HL-60 (cell line): ENCODE measurements at regions not wholly inside any gene's neighbourhood (a gene's known extent, or its start where the extent isn't known, plus 50 kb on each side); places are given as distances from the start of the nearest gene placed in this dataset.

Experiments used
- DNase-seq, 2 experiments: peaks; one replicate each; pipeline ENCODE4 v3.0.0-alpha.2; 2010 to 2020; ENCODE audit warnings: low read depth in 1 of 2, low spot score in 1 of 2
- H3K27ac ChIP-seq: fragments of 250-450 bp; sonication (Bioruptor Pico); replicated peaks from 2 replicates; pipeline ENCODE4 v1.5.1; 2020; ENCODE audit warnings: mild to moderate bottlenecking, moderate library complexity
- H3K27me3 ChIP-seq: fragments of 250-450 bp; sonication (Bioruptor Pico); 2 replicates; pipeline ENCODE4 v1.5.1; 2021; ENCODE audit warnings: mild to moderate bottlenecking, moderate library complexity; ENCODE audit not compliant: insufficient read depth, poor library complexity, severe bottlenecking
- H3K4me3 ChIP-seq: replicated peaks from 2 replicates; pipeline ENCODE4 v1.5.1; 2011; ENCODE audit warnings: mild to moderate bottlenecking, control low read depth, low read length; ENCODE audit not compliant: insufficient read depth
- CTCF ChIP-seq: IDR thresholded peaks from one replicate; pipeline ENCODE4 v1.5.1; 2011; ENCODE audit warnings: low read length, control low read depth, inconsistent platforms; ENCODE audit not compliant: insufficient read depth
- GABPA ChIP-seq: IDR thresholded peaks from 2 replicates; pipeline ENCODE4 v1.6.1; 2012; ENCODE audit warnings: low read depth
- POLR2AphosphoS5 ChIP-seq: IDR thresholded peaks from 2 replicates; pipeline ENCODE4 v1.6.1; 2012; ENCODE audit warnings: low read depth
- SPI1 ChIP-seq: IDR thresholded peaks from 2 replicates; pipeline ENCODE4 v1.6.1; 2012; ENCODE audit warnings: low read depth, mild to moderate bottlenecking, borderline replicate concordance
- TF ChIP-seq, protein P1 (sequence below): IDR thresholded peaks from 2 replicates; pipeline ENCODE4 v1.6.1; 2012; ENCODE audit warnings: low read depth; ENCODE audit not compliant: insufficient replicate concordance

- Histone ChIP-seq H3K27me3 (peaks cover 21% of the 10 kb centered on the region), H3K4me3 (no peak overlapping the region), H3K27ac (no peak overlapping the region)
- TF ChIP-seq POLR2AphosphoS5 (no peak), GABPA (no peak)
- TF ChIP-seq, protein P1, sequence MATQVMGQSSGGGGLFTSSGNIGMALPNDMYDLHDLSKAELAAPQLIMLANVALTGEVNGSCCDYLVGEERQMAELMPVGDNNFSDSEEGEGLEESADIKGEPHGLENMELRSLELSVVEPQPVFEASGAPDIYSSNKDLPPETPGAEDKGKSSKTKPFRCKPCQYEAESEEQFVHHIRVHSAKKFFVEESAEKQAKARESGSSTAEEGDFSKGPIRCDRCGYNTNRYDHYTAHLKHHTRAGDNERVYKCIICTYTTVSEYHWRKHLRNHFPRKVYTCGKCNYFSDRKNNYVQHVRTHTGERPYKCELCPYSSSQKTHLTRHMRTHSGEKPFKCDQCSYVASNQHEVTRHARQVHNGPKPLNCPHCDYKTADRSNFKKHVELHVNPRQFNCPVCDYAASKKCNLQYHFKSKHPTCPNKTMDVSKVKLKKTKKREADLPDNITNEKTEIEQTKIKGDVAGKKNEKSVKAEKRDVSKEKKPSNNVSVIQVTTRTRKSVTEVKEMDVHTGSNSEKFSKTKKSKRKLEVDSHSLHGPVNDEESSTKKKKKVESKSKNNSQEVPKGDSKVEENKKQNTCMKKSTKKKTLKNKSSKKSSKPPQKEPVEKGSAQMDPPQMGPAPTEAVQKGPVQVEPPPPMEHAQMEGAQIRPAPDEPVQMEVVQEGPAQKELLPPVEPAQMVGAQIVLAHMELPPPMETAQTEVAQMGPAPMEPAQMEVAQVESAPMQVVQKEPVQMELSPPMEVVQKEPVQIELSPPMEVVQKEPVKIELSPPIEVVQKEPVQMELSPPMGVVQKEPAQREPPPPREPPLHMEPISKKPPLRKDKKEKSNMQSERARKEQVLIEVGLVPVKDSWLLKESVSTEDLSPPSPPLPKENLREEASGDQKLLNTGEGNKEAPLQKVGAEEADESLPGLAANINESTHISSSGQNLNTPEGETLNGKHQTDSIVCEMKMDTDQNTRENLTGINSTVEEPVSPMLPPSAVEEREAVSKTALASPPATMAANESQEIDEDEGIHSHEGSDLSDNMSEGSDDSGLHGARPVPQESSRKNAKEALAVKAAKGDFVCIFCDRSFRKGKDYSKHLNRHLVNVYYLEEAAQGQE: no peak
- no peak for DNase-seq
Measured at GRCh38 chr9:90538566-90538965, 104.1 kb downstream of the DIRAS2 start.

DNA sequence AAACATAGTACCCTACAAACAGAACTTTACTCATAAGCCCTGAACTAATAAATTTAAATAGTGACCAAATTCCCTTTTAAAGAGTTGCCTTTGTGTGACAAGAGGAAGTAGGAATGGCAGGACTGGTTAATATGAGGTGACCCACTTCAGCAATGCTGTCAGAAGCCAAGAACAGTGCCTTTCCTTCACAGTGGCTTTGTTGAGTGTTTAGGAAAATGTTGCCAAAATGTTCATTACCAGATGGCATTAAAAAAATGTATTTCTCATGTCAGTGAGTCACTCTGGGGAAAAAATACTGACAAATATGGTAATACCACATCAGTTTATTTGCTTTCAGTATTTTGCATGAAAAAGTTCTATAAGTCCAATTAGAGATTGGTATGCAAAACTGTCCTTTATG, 103.3 kb downstream of the DIRAS2 start:
- peaks cover 15% of the 10 kb centered on the region for H3K27me3 ChIP-seq
- no peak for TF ChIP-seq POLR2AphosphoS5
- TF ChIP-seq, protein P1: no peak
- H3K27ac ChIP-seq: no peak overlapping the region
- DNase-seq: no peak
- H3K4me3 ChIP-seq: no peak overlapping the region

DNA sequence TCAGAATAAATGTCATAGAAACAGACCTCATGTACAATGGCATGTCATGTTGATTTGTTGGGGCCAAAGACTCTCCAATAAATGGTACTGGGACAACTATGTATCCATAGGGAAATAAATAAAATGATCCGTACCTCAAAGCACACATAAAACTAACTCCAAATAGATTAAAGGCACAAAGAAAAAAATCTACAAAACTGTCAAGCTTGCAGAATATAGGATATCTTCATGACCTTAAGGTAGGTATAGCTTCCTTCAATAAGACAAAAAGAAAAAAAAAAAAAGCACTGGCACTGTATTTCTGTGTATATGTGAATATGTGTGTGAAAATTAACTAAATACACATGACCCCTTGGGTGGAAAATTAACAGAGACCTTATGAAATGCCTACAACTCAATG, 101.9 kb downstream of the DIRAS2 start:
- Histone ChIP-seq H3K27ac (no peak overlapping the region), H3K4me3 (no peak overlapping the region), H3K27me3 (peaks cover 11% of the 10 kb centered on the region)
- DNase-seq: no peak
- TF ChIP-seq, protein P1: no peak

GRCh38 chr9:90544488-90544887, 98.1 kb downstream of the DIRAS2 start:
- TF ChIP-seq CTCF (no peak), GABPA (no peak), SPI1 (no peak), POLR2AphosphoS5 (no peak)
- TF ChIP-seq, protein P1: no peak
- DNase-seq: no peak
- no peak overlapping the region for H3K4me3 ChIP-seq
- no peak overlapping the region for H3K27ac ChIP-seq
- peaks cover 3% of the 10 kb centered on the region for H3K27me3 ChIP-seq
